GM19035 (cell line): ENCODE measurements at regions not wholly inside any gene's neighbourhood (a gene's known extent, or its start where the extent isn't known, plus 50 kb on each side); places are given as distances from the start of the nearest gene placed in this dataset.

ENCODE experiments used
- ATAC-seq: cut with Tn5 transposase; IDR thresholded peaks from one replicate; pipeline ENCODE4 v1.9.1; 2021; ENCODE audit not compliant: unreplicated experiment

DNA sequence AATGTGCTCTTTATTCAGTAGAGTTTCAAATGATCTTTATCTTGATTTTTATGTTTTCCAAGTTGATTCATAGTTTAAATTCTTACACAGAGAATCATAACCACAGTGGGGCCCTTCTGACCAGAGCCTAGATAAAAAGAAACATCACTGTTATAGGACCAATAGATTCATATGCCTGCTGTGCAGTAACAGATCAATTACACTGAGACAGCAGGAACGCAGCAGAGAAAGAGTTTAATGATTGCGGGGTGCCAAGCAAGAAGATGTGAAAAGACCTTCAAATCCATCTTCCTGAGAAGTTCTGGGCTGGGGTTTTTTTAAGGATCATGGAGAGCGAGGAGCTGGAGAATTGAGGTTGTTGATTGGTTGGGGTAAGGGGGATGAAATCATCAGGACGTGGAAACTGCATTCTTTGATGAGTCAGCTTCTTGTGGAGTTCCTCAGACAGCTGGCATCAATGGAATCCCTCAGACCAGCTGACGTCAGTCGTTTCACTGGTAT lies 346.6 kb downstream of the TBC1D4 start:
- no peak for ATAC-seq

DNA sequence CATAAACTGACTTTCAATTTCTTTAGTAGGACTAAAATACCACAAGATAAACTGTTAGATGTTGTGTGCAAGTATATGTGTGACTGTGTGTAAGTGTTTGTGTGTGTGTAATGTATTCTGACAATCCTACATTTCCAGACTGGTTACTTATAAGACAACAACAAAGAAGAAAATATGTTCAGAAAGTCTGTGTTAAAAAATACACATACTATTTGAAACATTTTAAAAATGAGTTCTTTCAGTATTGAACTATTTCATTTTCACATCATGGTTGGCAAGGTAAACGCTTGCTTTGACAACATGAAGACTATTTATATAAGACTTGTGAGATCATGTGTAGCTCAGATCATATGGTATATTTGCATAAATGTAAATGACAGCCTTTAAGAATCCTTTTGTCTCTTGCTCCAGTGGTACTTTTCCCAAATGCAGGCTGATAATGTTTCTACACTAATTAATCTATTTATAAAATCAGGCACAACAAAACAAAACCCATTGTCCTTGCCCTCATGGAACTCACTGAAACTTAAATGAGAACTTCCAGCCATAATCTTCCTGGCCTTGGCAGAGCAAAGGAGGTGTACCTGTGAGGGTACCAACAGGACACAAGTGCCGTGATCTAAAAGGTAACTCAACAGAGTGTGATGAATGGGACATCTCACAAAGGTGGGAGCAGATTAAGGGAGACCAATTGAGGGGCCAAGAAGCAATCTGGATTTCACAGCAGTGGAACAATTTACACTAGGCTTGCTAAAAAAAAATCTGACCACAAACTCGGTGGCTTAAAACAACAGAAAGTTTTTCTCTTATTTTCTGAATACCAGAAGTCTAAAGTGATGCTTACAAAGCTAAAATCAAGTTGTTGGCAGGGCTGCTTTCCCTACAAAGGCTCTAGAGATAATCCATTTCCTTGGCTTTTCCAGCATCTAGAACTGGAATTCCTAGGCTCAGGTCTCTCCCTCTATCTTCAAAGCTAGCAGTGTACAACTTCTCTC lies 349.0 kb downstream of the TBC1D4 start:
- no peak for ATAC-seq

- ATAC-seq, result no peak
Observed at GRCh38 chr13:75129331-75129730, 352.6 kb downstream of the TBC1D4 start.

GRCh38 chr13:75124415-75124814 lies 357.6 kb downstream of the TBC1D4 start:
- no peak for ATAC-seq

- no peak for ATAC-seq
Observed at GRCh38 chr13:75123428-75123827, 358.5 kb downstream of the TBC1D4 start.

- ATAC-seq, result no peak
Observed at GRCh38 chr13:75120085-75120484, 361.9 kb downstream of the TBC1D4 start.

DNA sequence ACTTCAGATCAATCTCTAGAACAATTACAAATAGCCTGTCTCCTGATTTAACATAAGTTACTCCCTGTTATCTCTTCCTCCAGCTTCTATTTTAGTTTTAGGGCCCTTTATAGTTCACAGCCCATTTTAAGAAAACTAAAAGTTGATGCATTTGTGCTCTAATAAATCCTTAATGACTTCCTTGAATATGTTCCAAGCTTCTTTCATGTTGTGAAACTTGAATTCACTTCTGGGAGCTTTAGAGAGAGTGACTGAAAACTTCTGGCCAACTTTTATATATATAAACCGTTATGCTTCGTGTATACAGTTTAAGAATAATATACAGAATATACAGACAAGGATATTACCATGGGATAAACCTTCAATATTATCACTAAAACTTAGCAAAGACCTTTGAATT lies 366.8 kb downstream of the TBC1D4 start:
- no peak for ATAC-seq

- no peak for ATAC-seq
Observed at GRCh38 chr13:75103976-75104375, 378.0 kb downstream of the TBC1D4 start.

GRCh38 chr13:75102001-75102716 lies 379.8 kb downstream of the TBC1D4 start:
- no peak for ATAC-seq

DNA sequence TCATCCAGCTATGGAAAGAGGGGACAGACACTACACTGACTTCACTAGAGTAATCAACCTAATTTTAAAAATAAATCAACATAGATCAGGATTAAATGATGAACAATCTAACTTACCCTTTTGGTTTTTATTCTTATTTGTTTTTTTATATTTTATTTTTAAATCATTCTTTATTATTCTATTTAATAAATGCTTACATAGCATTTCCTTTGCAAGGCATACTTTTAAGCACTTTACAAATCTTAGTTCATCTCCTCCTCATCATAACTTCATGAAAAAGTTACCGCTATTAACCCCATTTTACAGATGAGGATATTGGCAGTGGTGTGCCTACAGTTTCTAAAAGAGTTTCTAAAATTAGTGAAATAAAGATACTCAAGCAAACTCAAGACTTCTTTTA lies 380.6 kb downstream of the TBC1D4 start:
- no peak for ATAC-seq

GRCh38 chr13:75092143-75092542 lies 389.8 kb downstream of the TBC1D4 start:
- no peak for ATAC-seq

GRCh38 chr13:75091718-75092117 lies 390.3 kb downstream of the TBC1D4 start:
- no peak for ATAC-seq

DNA sequence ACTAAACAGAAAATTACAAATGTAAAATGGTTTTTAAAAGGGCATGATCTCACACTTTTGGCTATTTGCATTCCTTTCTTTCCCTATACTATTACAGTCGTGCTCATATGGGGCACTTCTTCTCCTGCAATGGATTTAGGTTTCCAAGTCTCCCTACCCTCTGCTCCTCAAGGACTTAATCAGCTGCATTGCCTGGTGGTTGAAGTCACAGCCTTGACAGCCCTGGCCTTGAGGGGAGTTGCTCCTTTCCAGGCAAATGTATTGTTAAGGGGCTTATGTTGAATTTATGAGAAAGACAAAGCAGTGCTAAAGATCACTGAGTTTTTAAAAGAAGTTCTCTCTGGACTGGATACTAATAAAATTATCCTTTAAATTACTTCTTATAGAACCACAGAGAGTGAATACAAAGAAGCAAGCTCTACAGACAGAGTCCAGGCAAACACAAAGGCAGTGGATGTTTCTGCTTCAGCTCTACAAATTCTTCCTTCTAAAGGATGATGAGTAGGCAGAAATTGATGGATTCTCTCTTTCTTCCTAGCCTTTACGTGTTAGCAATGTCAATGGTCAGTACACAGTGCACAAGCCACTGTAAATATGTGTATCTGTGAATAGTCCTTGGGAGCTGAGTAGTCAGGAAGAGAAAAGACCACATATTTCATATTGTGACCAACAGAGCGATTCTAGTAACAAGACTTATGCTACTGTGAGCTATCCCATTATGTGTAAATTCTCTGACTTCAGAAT lies 390.9 kb downstream of the TBC1D4 start:
- ATAC-seq, result no peak

GRCh38 chr13:75088915-75089314 lies 393.1 kb downstream of the TBC1D4 start:
- ATAC-seq, result no peak

DNA sequence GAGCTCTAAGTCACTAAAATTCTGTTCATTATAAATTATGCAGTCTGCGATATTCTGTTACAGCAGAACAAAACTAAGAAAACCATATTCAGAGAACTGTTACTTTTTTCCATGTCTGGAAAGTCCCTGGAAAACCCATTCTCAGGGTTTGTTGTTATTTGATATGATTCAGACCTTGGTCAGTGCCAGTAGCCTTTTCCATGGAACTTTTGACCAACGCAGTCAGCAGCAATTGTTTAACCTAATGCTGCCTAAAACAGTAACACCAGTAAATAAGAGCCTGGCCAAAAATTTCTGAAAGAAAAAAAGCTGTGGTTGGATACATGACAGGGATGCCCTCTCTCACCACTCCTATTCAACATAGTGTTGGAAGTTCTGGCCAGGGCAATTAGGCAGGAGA lies 402.7 kb downstream of the TBC1D4 start:
- no peak for ATAC-seq

GRCh38 chr13:75076476-75076875 lies 405.5 kb downstream of the TBC1D4 start:
- no peak for ATAC-seq

DNA sequence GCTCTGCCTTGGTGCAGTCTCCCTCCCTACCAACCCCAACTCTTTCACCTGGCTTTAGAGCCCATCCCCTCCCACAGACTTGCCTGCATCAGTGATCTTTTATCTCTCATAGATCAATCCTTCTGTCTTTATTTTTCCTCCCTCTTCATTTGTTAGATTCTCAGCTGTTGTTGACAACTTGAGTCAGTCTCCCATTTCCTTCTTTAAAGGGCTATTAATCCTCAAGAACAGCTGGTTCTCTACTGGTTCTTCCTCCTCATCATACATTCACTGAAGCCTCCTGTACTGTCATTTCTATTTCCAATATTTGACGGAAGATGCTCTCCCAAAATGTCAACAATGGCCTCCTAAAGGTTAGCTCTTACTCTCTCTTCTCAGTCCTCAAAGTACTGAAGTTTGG lies 408.2 kb downstream of the TBC1D4 start:
- ATAC-seq, result no peak

- ATAC-seq, result no peak
Observed at GRCh38 chr13:75072891-75073290, 409.1 kb downstream of the TBC1D4 start.

DNA sequence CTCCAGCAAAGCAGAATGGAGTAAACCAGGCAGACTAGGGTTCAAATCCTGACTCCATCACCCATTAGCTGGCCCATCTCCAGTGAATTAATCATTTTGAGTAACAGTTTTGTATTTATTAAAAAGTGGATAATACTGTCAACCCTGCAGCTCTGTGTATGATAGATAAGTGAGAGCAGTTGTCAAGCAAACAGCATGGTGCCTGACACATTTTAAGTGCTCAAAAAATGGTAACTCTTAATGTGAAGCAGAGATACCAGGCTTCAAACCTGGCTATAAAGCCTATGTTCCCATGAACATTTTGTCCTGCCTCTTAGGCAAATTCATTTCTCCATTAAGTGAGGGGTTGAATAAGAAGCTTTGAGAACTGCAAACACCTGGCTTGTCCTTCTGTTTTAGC lies 409.6 kb downstream of the TBC1D4 start:
- no peak for ATAC-seq

DNA sequence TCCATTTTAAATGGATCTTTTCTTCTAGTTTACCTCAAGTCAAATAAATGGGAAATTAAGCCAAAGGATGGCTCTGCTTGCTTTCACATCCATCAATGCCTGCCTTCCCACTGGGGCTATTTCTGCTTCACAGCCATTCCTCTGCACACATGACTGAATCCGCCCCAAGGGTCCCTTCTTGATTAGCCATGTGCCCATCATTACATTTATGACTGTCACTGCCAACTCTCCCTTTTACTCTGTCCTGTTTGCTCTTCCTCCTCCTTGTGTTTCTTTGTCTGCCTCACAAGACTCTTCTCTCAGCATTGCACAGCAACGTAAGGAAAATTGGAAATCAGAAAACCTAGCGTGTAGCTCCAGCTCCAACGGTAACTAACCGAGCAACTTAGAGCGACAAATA lies 410.2 kb downstream of the TBC1D4 start:
- no peak for ATAC-seq

DNA sequence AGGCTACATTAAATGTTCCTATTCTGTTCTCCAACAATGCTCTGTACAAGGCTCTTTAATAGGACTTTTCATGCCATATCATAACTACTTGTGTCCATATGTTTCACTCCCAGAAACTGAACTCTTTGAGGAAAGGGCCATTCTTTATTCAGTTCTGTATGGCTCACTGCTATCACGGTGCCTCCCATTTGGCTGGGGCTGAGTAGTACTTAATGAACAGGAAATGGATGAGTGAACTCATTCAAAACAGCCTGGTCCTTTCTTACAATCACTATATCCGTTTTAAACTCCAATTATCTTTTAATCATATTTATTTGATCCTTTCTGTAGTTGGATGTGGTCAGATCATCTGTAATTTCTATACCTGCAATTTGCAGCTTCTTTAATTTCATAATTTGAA lies 410.6 kb downstream of the TBC1D4 start:
- ATAC-seq, result no peak
